Upper lobe of left lung (tissue), 4 donors: ENCODE measurements at regions not wholly inside any gene's neighbourhood (a gene's known extent, or its start where the extent isn't known, plus 50 kb on each side); places are given as distances from the start of the nearest gene placed in this dataset.

Experiments used
- EP300 ChIP-seq, 4 donors: sonication (generic); formaldehyde crosslinking; IDR thresholded peaks; one replicate each; pipeline ENCODE4 v1.5.1; 2017; ENCODE audit warnings: antibody characterized with exemption in 4 of 4, control low read depth in 2 of 4
- POLR2A ChIP-seq, 4 donors: fragments of 450-650 bp; IDR thresholded peaks; one replicate each; pipeline ENCODE4 v1.5.1; 2016 to 2017; ENCODE audit warnings: antibody characterized with exemption in 4 of 4, mild to moderate bottlenecking in 2 of 4
- POLR2AphosphoS5 ChIP-seq, 2 donors: sonication (generic); formaldehyde crosslinking; IDR thresholded peaks; one replicate each; pipeline ENCODE4 v1.5.1; 2017; ENCODE audit warnings: antibody characterized with exemption in 2 of 2
- TF ChIP-seq, protein P1 (sequence below), 6 experiments: fragments of 450-650 bp in 4 of 6; fragments of 200-600 bp in 2 of 6; sonication (generic) in 2 of 6; IDR thresholded peaks; one replicate each; pipeline ENCODE4 v1.5.1; 2016 to 2019; ENCODE audit warnings: antibody characterized with exemption in 6 of 6

DNA sequence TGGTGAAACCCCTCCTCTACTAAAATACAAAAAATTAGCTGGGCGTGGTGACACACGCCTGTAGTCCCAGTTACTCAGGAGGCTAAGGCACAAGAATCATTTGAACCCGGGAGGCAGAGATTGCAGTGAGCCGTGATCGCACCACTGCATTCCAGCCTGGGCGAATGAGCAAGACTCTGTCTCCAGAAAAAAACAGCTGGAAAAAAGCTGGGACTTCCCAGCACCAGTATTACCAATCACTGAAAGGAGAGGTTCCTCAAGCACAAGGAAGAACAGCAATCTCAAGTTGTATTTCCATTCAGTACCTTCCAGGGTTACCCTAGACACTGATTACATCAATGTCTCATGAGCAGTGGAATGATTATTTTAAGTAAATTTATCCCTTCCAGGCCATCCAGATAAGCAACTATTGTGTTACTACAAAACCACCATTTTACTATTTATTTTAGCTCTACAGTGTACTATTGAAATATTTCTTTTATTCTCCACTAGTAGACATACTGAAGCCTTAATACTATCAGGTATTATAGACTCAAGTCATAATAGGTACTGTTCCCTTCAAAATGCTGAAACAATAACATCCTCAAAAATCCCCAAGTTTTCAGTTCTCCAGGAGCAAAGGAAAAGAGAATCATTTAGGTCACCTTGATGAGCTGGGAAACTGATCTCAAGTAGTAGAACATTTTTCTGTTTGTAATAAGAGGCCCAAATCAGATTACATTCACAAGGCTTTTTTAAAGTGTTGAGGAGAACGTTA is 54.8 kb upstream of the VGLL4 start:
- TF ChIP-seq, protein P1, sequence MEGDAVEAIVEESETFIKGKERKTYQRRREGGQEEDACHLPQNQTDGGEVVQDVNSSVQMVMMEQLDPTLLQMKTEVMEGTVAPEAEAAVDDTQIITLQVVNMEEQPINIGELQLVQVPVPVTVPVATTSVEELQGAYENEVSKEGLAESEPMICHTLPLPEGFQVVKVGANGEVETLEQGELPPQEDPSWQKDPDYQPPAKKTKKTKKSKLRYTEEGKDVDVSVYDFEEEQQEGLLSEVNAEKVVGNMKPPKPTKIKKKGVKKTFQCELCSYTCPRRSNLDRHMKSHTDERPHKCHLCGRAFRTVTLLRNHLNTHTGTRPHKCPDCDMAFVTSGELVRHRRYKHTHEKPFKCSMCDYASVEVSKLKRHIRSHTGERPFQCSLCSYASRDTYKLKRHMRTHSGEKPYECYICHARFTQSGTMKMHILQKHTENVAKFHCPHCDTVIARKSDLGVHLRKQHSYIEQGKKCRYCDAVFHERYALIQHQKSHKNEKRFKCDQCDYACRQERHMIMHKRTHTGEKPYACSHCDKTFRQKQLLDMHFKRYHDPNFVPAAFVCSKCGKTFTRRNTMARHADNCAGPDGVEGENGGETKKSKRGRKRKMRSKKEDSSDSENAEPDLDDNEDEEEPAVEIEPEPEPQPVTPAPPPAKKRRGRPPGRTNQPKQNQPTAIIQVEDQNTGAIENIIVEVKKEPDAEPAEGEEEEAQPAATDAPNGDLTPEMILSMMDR (IDR thresholded peaks at IDR 0.05): no peak
- TF ChIP-seq POLR2A (IDR thresholded peaks at IDR 0.05): no peak
- no peak for TF ChIP-seq POLR2AphosphoS5 (IDR thresholded peaks at IDR 0.05)
- no peak for TF ChIP-seq EP300 (IDR thresholded peaks at IDR 0.05)
